AG09309 (cell line): ENCODE measurements at regions not wholly inside any gene's neighbourhood (a gene's known extent, or its start where the extent isn't known, plus 50 kb on each side); places are given as distances from the start of the nearest gene placed in this dataset.

Source experiments
- DNase-seq: peaks from one replicate; pipeline ENCODE4 v3.0.0-alpha.2; 2010; ENCODE audit warnings: low read depth
- H3K4me3 ChIP-seq: 2 replicates; pipeline ENCODE4 v1.5.1; 2011; ENCODE audit warnings: mild to moderate bottlenecking, low read depth, low read length, moderate library complexity; ENCODE audit not compliant: control insufficient read depth
- CTCF ChIP-seq: IDR thresholded peaks from 2 replicates; pipeline ENCODE4 v1.5.1; 2011; ENCODE audit warnings: mild to moderate bottlenecking, low read depth, low read length, inconsistent platforms; ENCODE audit not compliant: insufficient read depth, control insufficient read depth; ENCODE audit errors: missing control alignments

- TF ChIP-seq CTCF = no peak
- no peak overlapping the region for H3K4me3 ChIP-seq
- no peak for DNase-seq
Measured at GRCh38 chr12:65712260-65713004, 111.9 kb upstream of the HMGA2 start.

- DNase-seq = no peak
- no peak for TF ChIP-seq CTCF
- no peak overlapping the region for H3K4me3 ChIP-seq
Measured at GRCh38 chr12:65715961-65716360, 108.3 kb upstream of the HMGA2 start.

- TF ChIP-seq CTCF = no peak
- DNase-seq = peak; percentile 79
Measured at GRCh38 chr12:65720136-65721130, 103.8 kb upstream of the HMGA2 start.

GRCh38 chr12:65721541-65722190 is 102.6 kb upstream of the HMGA2 start:
- DNase-seq = no peak

More at GRCh38 chr12:65720136-65721130, 103.8 kb upstream of the HMGA2 start:
- H3K4me3 ChIP-seq = no peak overlapping the region

GRCh38 chr12:65725376-65725775 is 98.9 kb upstream of the HMGA2 start:
- no peak for TF ChIP-seq CTCF
- no peak overlapping the region for H3K4me3 ChIP-seq
- no peak for DNase-seq

More at GRCh38 chr12:65721541-65722190, 102.6 kb upstream of the HMGA2 start:
- no peak overlapping the region for H3K4me3 ChIP-seq
- no peak for TF ChIP-seq CTCF

- TF ChIP-seq CTCF = no peak
- no peak for DNase-seq
- H3K4me3 ChIP-seq = peak overlapping the region; percentile 66; the same call in 1 of the 2 replicates
Measured at GRCh38 chr12:65728455-65728847, 95.8 kb upstream of the HMGA2 start.
